ENCODE measurements at regions not wholly inside any gene's neighbourhood (a gene's known extent, or its start where the extent isn't known, plus 50 kb on each side); places are given as distances from the start of the nearest gene placed in this dataset.

- no peak for TF ChIP-seq EP300 (IDR thresholded peaks at IDR 0.05)
- no peak for TF ChIP-seq CTCF (IDR thresholded peaks at IDR 0.05)
- no peak for TF ChIP-seq POLR2AphosphoS5 (IDR thresholded peaks at IDR 0.05)
Observed at GRCh38 chr12:85690146-85690545, 146.1 kb downstream of the RASSF9 start.
